MV-4-11 (cell line): ENCODE measurements at regions not wholly inside any gene's neighbourhood (a gene's known extent, or its start where the extent isn't known, plus 50 kb on each side); places are given as distances from the start of the nearest gene placed in this dataset.
"Not testable (repeated sequence)": the region's sequence is repeated elsewhere in the genome, so short reads cannot be mapped to it uniquely, and the experiment has no call there.

Experiments used
- DNase-seq: peaks from one replicate; lab custom pipeline; 2025; lab: John Stamatoyannopoulos, UW

- no peak for DNase-seq
Measured at GRCh38 chr22:48079505-48080290, 1317.2 kb downstream of the TBC1D22A start.

- DNase-seq = no peak
Measured at GRCh38 chr22:48078825-48079224, 1316.4 kb downstream of the TBC1D22A start.

- DNase-seq = no peak
Measured at GRCh38 chr22:48077699-48078098, 1315.2 kb downstream of the TBC1D22A start.

- DNase-seq = no peak
Measured at GRCh38 chr22:48076008-48076407, 1313.6 kb downstream of the TBC1D22A start.

GRCh38 chr22:48075604-48076003, 1313.2 kb downstream of the TBC1D22A start:
- no peak for DNase-seq

- DNase-seq = no peak
Measured at GRCh38 chr22:48072777-48073176, 1310.3 kb downstream of the TBC1D22A start.

GRCh38 chr22:48071828-48072227, 1309.4 kb downstream of the TBC1D22A start:
- DNase-seq = no peak

GRCh38 chr22:48071305-48071704, 1308.9 kb downstream of the TBC1D22A start:
- no peak for DNase-seq

- DNase-seq = no peak
Measured at GRCh38 chr22:48070760-48071159, 1308.3 kb downstream of the TBC1D22A start.

- no peak for DNase-seq
Measured at GRCh38 chr22:48070083-48070482, 1307.6 kb downstream of the TBC1D22A start.

GRCh38 chr22:48069256-48069655, 1306.8 kb downstream of the TBC1D22A start:
- DNase-seq = no peak

GRCh38 chr22:48068323-48068885, 1306.0 kb downstream of the TBC1D22A start:
- DNase-seq = peak; percentile 70

GRCh38 chr22:48065892-48066291, 1303.4 kb downstream of the TBC1D22A start:
- no peak for DNase-seq

- no peak for DNase-seq
Measured at GRCh38 chr22:48061726-48062125, 1299.3 kb downstream of the TBC1D22A start.

- no peak for DNase-seq
Measured at GRCh38 chr22:48060266-48060665, 1297.8 kb downstream of the TBC1D22A start.

- DNase-seq = not testable (repeated sequence)
Measured at GRCh38 chr22:48059521-48059920, 1297.1 kb downstream of the TBC1D22A start.

- no peak for DNase-seq
Measured at GRCh38 chr22:48057116-48057835, 1294.8 kb downstream of the TBC1D22A start.

- DNase-seq = no peak
Measured at GRCh38 chr22:48055827-48056226, 1293.4 kb downstream of the TBC1D22A start.

- DNase-seq = no peak
Measured at GRCh38 chr22:48055185-48055584, 1292.7 kb downstream of the TBC1D22A start.

GRCh38 chr22:48054596-48054995, 1292.1 kb downstream of the TBC1D22A start:
- DNase-seq = no peak

- DNase-seq = no peak
Measured at GRCh38 chr22:48053973-48054372, 1291.5 kb downstream of the TBC1D22A start.

GRCh38 chr22:48053486-48053885, 1291.0 kb downstream of the TBC1D22A start:
- no peak for DNase-seq

GRCh38 chr22:48052621-48052890, 1290.1 kb downstream of the TBC1D22A start:
- DNase-seq = no peak
